ENCODE measurements at regions not wholly inside any gene's neighbourhood (a gene's known extent, or its start where the extent isn't known, plus 50 kb on each side); places are given as distances from the start of the nearest gene placed in this dataset.

- no peaks in the 10 kb centered on the region for H3K79me1 ChIP-seq (ENCODE audit: insufficient read depth, low read depth, low read length, poor library complexity, severe bottlenecking)
- H2BK15ac ChIP-seq (ENCODE audit: low read depth, low read length), result no peak overlapping the region
- no peak overlapping the region for H3K23ac ChIP-seq (ENCODE audit: insufficient read length, low read depth, low read length)
- no peaks in the 10 kb centered on the region for H3K4me1 ChIP-seq (ENCODE audit: insufficient read depth, low read length)
- H3K9ac ChIP-seq (ENCODE audit: extremely low read depth, insufficient read length, low read length), result no peak overlapping the region
- no peak overlapping the region for H3K27ac Mint-ChIP-seq
- H3K56ac ChIP-seq (ENCODE audit: insufficient read length, low read depth, low read length), result no peak overlapping the region
- H3K4ac ChIP-seq (ENCODE audit: low read depth, low read length), result no peak overlapping the region
- no peaks in the 10 kb centered on the region for H4K20me1 ChIP-seq (ENCODE audit: control insufficient read depth, insufficient read depth, insufficient read length)
- H3K27ac ChIP-seq (ENCODE audit: insufficient read length, low read depth, low read length), result no peak overlapping the region
- H2AK5ac ChIP-seq (ENCODE audit: insufficient read length, low read length), result no peak overlapping the region
- H3K9me3 Mint-ChIP-seq, result no peaks in the 10 kb centered on the region; a peak in 1 of 5 replicates
- no peak overlapping the region for H2BK12ac ChIP-seq (ENCODE audit: insufficient read length, low read depth, low read length)
- H2BK20ac ChIP-seq (ENCODE audit: low read depth, low read length, poor library complexity, severe bottlenecking), result no peak overlapping the region
- H3K9me3 ChIP-seq (ENCODE audit: control insufficient read depth, low read depth, low read length), result no peaks in the 10 kb centered on the region
- H3T11ph ChIP-seq (ENCODE audit: low read length), result no peak overlapping the region
- DNase-seq, result no peak
- no peaks in the 10 kb centered on the region for H3K27me3 ChIP-seq (ENCODE audit: insufficient read depth, low read length)
- TF ChIP-seq CTCF (conservative IDR thresholded peaks at IDR 0.05), result no peak
- H3K23me2 ChIP-seq (ENCODE audit: insufficient read length, low read depth, low read length, poor library complexity, severe bottlenecking), result no peaks in the 10 kb centered on the region
- H3K36me3 Mint-ChIP-seq (ENCODE audit: insufficient read depth in 1 of 3, low read depth in 3 of 3), result no peaks in the 10 kb centered on the region
- H3K4me2 ChIP-seq (ENCODE audit: insufficient read depth, insufficient read length, low read length), result no peak overlapping the region
- H3K4me1 Mint-ChIP-seq, result peaks cover 3 to 7% of the 10 kb centered on the region in 2 experiments; a peak in 2 of 4 replicates
- H2AFZ ChIP-seq (ENCODE audit: low read length), result no peak overlapping the region
- H3K4me3 Mint-ChIP-seq, result no peak overlapping the region
- no peaks in the 10 kb centered on the region for H3K79me2 ChIP-seq (ENCODE audit: insufficient read depth, low read length)
- no peak overlapping the region for H2BK5ac ChIP-seq (ENCODE audit: insufficient read length, low read length)
- no peak overlapping the region for H2BK120ac ChIP-seq (ENCODE audit: low read depth, low read length, poor library complexity, severe bottlenecking)
- no peak overlapping the region for H4K5ac ChIP-seq (ENCODE audit: insufficient read length, low read depth, low read length)
- H4K8ac ChIP-seq (replicated peaks; ENCODE audit: insufficient read length, low read depth, low read length), result no peak overlapping the region
- H3K18ac ChIP-seq (ENCODE audit: insufficient read length, low read depth, low read length), result no peak overlapping the region
- H4K91ac ChIP-seq (ENCODE audit: insufficient read length, low read depth, low read length), result no peak overlapping the region
- WGBS (ENCODE audit: extremely low coverage, insufficient read length, low lambda C conversion rate), result no CpG with 5 or more reads among the region's 3 CpGs
- H3K14ac ChIP-seq (ENCODE audit: insufficient read depth, low read length), result no peak overlapping the region
- H3K27me3 Mint-ChIP-seq (ENCODE audit: low read depth), result no peaks in the 10 kb centered on the region
These were observed 173.3 kb upstream of the FAR2 start for GRCh38 chr12:28975564-28976340.

All from H9 (cell line).